ENCODE measurements at regions not wholly inside any gene's neighbourhood (a gene's known extent, or its start where the extent isn't known, plus 50 kb on each side); places are given as distances from the start of the nearest gene placed in this dataset.

DNA sequence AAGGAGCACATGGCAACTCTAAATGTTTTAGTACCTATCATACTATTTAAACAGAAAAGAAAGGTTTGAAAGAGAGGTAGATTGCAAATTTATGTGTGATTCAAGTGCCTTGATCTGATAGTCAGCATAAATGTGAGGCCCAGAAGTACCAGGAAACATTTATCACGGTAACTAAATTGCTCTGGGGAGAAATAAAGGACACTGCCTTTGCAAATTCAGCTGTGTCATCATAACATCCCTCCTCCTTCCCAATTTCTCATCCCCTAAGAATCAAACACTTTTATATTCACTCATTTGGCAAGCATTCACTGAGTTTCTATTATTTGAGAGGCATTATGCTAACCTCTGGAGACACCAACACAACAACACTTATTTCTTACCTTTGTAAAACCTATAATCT lies 563.4 kb upstream of the CA10 start:
- TF ChIP-seq, protein P1, sequence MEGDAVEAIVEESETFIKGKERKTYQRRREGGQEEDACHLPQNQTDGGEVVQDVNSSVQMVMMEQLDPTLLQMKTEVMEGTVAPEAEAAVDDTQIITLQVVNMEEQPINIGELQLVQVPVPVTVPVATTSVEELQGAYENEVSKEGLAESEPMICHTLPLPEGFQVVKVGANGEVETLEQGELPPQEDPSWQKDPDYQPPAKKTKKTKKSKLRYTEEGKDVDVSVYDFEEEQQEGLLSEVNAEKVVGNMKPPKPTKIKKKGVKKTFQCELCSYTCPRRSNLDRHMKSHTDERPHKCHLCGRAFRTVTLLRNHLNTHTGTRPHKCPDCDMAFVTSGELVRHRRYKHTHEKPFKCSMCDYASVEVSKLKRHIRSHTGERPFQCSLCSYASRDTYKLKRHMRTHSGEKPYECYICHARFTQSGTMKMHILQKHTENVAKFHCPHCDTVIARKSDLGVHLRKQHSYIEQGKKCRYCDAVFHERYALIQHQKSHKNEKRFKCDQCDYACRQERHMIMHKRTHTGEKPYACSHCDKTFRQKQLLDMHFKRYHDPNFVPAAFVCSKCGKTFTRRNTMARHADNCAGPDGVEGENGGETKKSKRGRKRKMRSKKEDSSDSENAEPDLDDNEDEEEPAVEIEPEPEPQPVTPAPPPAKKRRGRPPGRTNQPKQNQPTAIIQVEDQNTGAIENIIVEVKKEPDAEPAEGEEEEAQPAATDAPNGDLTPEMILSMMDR (conservative IDR thresholded peaks at IDR 0.05 in 1 of 2, IDR thresholded peaks at IDR 0.05 in 1 of 2; ENCODE audit: extremely low read depth in 1 of 2, insufficient read depth in 1 of 2, low read depth in 1 of 2, low read length in 2 of 2): no peak
- no peak for TF ChIP-seq EZH2 (IDR thresholded peaks at IDR 0.05; ENCODE audit: borderline replicate concordance, low read length)

Data from mammary epithelial cell (primary cell).